Fibroblast of gingiva (primary cell): ENCODE measurements at regions not wholly inside any gene's neighbourhood (a gene's known extent, or its start where the extent isn't known, plus 50 kb on each side); places are given as distances from the start of the nearest gene placed in this dataset.

Source experiments
- DNase-seq: peaks from one replicate; pipeline ENCODE4 v3.0.0-alpha.2; 2011; ENCODE audit warnings: low read depth

- DNase-seq, result no peak
Observed at GRCh38 chr2:212610872-212611425, 72.3 kb upstream of the ERBB4 start.

DNA sequence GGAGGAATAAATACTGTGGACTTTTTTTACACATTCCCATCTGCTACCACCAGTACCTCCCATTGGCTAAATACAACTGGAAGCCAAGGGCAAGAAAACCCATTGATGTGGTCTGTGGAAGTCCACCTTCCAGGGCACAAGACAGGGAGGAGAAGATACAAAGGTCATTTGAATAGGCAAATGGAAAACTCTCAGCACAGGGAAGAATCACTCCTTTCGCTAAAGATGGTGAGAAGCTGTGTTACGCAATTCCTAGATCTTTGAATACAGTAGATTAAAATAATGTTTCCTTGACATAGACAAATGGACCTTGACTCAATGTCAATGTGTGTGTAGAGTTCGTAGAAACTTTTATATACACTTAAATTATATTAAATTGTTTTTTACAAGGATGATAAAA, 70.9 kb upstream of the ERBB4 start:
- DNase-seq, result no peak

- no peak for DNase-seq
Observed at GRCh38 chr2:212607080-212607479, 68.5 kb upstream of the ERBB4 start.

- no peak for DNase-seq
Observed at GRCh38 chr2:212606232-212606631, 67.6 kb upstream of the ERBB4 start.

GRCh38 chr2:212596688-212597087, 58.1 kb upstream of the ERBB4 start:
- no peak for DNase-seq

GRCh38 chr2:212596276-212596675, 57.7 kb upstream of the ERBB4 start:
- no peak for DNase-seq

DNA sequence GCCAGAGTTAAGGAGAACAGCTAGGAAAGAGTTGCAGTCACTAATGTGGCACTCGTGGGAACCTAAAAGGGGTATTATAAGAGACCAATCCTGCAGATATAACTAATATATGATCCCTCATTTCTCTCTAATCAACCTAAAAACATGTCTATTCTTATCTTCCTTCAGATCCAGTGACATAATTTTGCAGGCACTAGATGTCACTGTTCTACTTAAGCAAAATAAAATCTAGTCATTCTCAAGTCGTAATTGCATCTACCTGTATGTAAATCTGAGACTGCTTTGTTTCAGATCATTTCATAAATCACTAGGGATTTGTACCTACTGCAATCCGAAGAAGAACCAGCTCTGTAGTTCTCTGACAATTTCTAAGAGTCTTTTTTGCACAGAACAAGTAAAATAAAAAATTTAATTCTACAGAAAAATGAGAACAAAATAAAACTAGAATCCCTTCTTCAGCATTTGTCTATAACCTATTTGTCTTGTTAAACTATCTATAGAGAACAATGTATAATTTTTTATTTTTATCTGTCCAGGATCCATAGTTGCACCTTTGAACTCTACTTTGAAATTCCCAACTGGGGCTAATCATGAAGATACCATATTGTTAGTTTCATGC, 56.5 kb upstream of the ERBB4 start:
- peak; percentile 15 for DNase-seq

DNA sequence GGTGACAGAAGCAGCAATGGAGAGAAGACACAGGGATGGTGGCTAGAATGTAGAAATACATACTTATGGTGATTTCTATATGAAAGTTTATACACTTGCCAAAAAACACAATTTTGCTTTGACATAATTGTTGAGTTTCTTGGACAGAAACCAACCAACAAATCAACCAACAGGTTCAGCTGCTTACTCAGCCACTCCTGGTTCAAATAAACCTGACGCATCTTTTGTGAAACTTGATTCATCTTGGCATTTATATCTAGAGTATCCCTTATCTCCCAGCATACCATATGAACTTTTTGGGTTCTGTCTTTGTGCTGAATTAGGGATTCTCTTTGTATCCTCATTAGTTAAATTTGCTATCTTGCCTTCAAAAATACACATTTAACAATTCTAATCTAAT, 54.1 kb upstream of the ERBB4 start:
- no peak for DNase-seq
